ENCODE measurements at regions not wholly inside any gene's neighbourhood (a gene's known extent, or its start where the extent isn't known, plus 50 kb on each side); places are given as distances from the start of the nearest gene placed in this dataset.

DNA sequence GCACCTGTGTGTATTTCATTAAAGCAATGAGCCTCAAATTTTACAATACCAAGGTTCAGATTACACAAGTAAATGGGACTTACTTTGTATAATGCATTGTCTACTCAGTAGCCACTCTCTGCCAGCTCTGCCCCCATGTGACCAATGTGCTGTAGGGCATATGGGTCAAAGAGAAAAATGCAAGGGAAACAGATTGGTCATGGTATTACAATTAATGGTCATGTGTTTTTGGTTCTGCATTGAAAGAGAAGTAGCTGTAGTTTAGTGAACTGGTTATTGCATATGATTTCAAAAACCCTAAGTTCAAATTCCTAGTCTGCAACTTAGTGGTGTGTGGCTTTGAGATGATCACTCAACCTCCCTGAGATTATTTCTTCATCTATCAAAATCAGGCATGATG, 545.4 kb downstream of the SUCLA2 start:
- Histone ChIP-seq H3K18ac (ENCODE audit: low read depth, low read length) (no peak overlapping the region), H4K5ac (ENCODE audit: low read depth, low read length) (no peak overlapping the region), H3K9ac (ENCODE audit: low read depth, low read length) (no peak overlapping the region), H2BK15ac (ENCODE audit: low read depth, low read length) (no peak overlapping the region), H3K4me3 (ENCODE audit: insufficient read depth, low read depth, low read length) (no peak overlapping the region), H2BK120ac (ENCODE audit: low read depth, low read length) (no peak overlapping the region), H2BK5ac (ENCODE audit: low read depth, low read length, poor library complexity, severe bottlenecking) (no peak overlapping the region), H3K23ac (ENCODE audit: low read depth, low read length) (no peak overlapping the region), H4K20me1 (ENCODE audit: insufficient read depth, low read length) (no peaks in the 10 kb centered on the region), H2AK9ac (replicated peaks; ENCODE audit: low read depth, low read length, poor library complexity) (no peak overlapping the region), H3K79me1 (ENCODE audit: low read depth in 1 of 2, low read length in 2 of 2) (no peaks in the 10 kb centered on the region), H2AK5ac (ENCODE audit: low read depth, low read length) (no peak overlapping the region), H3K14ac (replicated peaks; ENCODE audit: low read depth, low read length) (no peak overlapping the region), H3K9me3 (ENCODE audit: control insufficient read depth, insufficient read depth, low read length) (no peaks in the 10 kb centered on the region), H4K8ac (ENCODE audit: low read depth in 2 of 2, low read length in 2 of 2) (no peak overlapping the region), H2BK20ac (ENCODE audit: low read depth, low read length) (no peak overlapping the region), H3K4me2 (ENCODE audit: low read depth, low read length) (no peak overlapping the region), H3K9me1 (ENCODE audit: insufficient read depth, low read length) (no peaks in the 10 kb centered on the region), H2AFZ (replicated peaks; ENCODE audit: low read length, poor library complexity) (no peak overlapping the region), H3K56ac (ENCODE audit: extremely low read depth, insufficient read depth, low read length) (no peak overlapping the region), H3K4me1 (ENCODE audit: control insufficient read depth, insufficient read depth, low read length) (peaks cover 2% of the 10 kb centered on the region; the same call in 1 of the 2 replicates), H4K91ac (ENCODE audit: insufficient read depth, low read depth, low read length) (no peak overlapping the region), H3K27me3 (ENCODE audit: control insufficient read depth, insufficient read depth, low read length) (no peaks in the 10 kb centered on the region), H3K4ac (ENCODE audit: low read depth, low read length) (no peak overlapping the region), H3K27ac (ENCODE audit: insufficient read depth, low read length) (no peak overlapping the region), H3K36me3 (ENCODE audit: control insufficient read depth, insufficient read depth, low read length) (no peaks in the 10 kb centered on the region)
- ChIA-PET POLR2A (ENCODE audit: unreplicated experiment) (no interaction called here), CTCF (interaction anchor here (0.6 to 1.7 kb wide), 2 partner anchors 13 to 478 kb away, joined by 5 to 6 read pairs; no protein-coding TSS in a partner anchor)
- in situ Hi-C loops (cut with MboI; ENCODE audit: low sequenced_read_pairs) = no loop called here
- intact Hi-C loops (cut with micrococcal nuclease) = loop anchor here (10.0 kb wide), 1 partner anchor 481 kb away; no protein-coding TSS in a partner anchor
- TF ChIP-seq MXI1 (IDR thresholded peaks at IDR 0.05; ENCODE audit: borderline replicate concordance, low read depth, low read length) = no peak
- TF ChIP-seq NFE2L2 (IDR thresholded peaks at IDR 0.05; ENCODE audit: low read depth, low read length) = no peak
- no peak for TF ChIP-seq SMC3 (IDR thresholded peaks at IDR 0.05; ENCODE audit: low read depth, low read length)
- TF ChIP-seq, protein P1, sequence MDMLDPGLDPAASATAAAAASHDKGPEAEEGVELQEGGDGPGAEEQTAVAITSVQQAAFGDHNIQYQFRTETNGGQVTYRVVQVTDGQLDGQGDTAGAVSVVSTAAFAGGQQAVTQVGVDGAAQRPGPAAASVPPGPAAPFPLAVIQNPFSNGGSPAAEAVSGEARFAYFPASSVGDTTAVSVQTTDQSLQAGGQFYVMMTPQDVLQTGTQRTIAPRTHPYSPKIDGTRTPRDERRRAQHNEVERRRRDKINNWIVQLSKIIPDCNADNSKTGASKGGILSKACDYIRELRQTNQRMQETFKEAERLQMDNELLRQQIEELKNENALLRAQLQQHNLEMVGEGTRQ (IDR thresholded peaks at IDR 0.05; ENCODE audit: low read depth, low read length) = no peak
- ATAC-seq (ENCODE audit: low read depth) (no peak), DNase-seq (no peak)
- dilution Hi-C loops (cut with HindIII; ENCODE audit: low sequenced_read_pairs, unreplicated experiment) = no loop called here
- no TSS peak for BruUV-seq (replicated peaks)
